ENCODE measurements at regions not wholly inside any gene's neighbourhood (a gene's known extent, or its start where the extent isn't known, plus 50 kb on each side); places are given as distances from the start of the nearest gene placed in this dataset.
"Not testable (repeated sequence)": the region's sequence is repeated elsewhere in the genome, so short reads cannot be mapped to it uniquely, and the experiment has no call there.

GRCh38 chr11:13552784-13553183 lies 57.0 kb upstream of the PTH start:
- Mint-ChIP-seq H3K27ac (no peak overlapping the region), H3K36me3 (no peaks in the 10 kb centered on the region), H3K27me3 (ENCODE audit: insufficient read depth, low read depth) (peaks cover 9% of the 10 kb centered on the region), H3K9me3 (no peaks in the 10 kb centered on the region), H3K4me3 (no peak overlapping the region), H3K4me1 (no peaks in the 10 kb centered on the region)
- Histone ChIP-seq H3K9ac (no peak overlapping the region), H3K27me3 (no peaks in the 10 kb centered on the region), H2AFZ (replicated peaks) (no peak overlapping the region), H3K27ac (no peak overlapping the region), H3K4me1 (peaks cover 6% of the 10 kb centered on the region), H3F3A (ENCODE audit: low read depth) (no peaks in the 10 kb centered on the region), H3K4me2 (no peak overlapping the region), H3K4me3 (no peak overlapping the region), H4K20me1 (ENCODE audit: low read depth) (no peaks in the 10 kb centered on the region), H3K79me2 (ENCODE audit: low read depth) (no peaks in the 10 kb centered on the region), H3K9me3 (ENCODE audit: low read depth) (no peaks in the 10 kb centered on the region), H3K36me3 (no peaks in the 10 kb centered on the region)
- TF ChIP-seq CTCF (IDR thresholded peaks at IDR 0.05) (no peak), EZH2phosphoT487 (IDR thresholded peaks at IDR 0.05) (no peak), EZH2 (IDR thresholded peaks at IDR 0.05) (no peak)
- DNase-seq (ENCODE audit: low spot score), result no peak

GRCh38 chr11:13551834-13552233 lies 56.0 kb upstream of the PTH start:
- Mint-ChIP-seq H3K27ac (no peak overlapping the region), H3K4me1 (no peaks in the 10 kb centered on the region), H3K4me3 (no peak overlapping the region), H3K36me3 (no peaks in the 10 kb centered on the region), H3K27me3 (ENCODE audit: insufficient read depth, low read depth) (peaks cover 9% of the 10 kb centered on the region), H3K9me3 (peaks cover 4% of the 10 kb centered on the region)
- no peak for DNase-seq (ENCODE audit: low spot score)
- no peak overlapping the region for H3K4me3 ChIP-seq
- H3K9me3 ChIP-seq (ENCODE audit: low read depth), result no peaks in the 10 kb centered on the region
- H2AFZ ChIP-seq (replicated peaks), result no peak overlapping the region
- no peak for TF ChIP-seq EZH2phosphoT487 (IDR thresholded peaks at IDR 0.05)
- TF ChIP-seq CTCF (IDR thresholded peaks at IDR 0.05), result no peak
- no peak for TF ChIP-seq EZH2 (IDR thresholded peaks at IDR 0.05)
- H3K27me3 ChIP-seq, result no peaks in the 10 kb centered on the region
- H3K36me3 ChIP-seq, result no peaks in the 10 kb centered on the region
- H3F3A ChIP-seq (ENCODE audit: low read depth), result no peaks in the 10 kb centered on the region
- peaks cover 6% of the 10 kb centered on the region for H3K4me1 ChIP-seq
- no peaks in the 10 kb centered on the region for H4K20me1 ChIP-seq (ENCODE audit: low read depth)
- H3K79me2 ChIP-seq (ENCODE audit: low read depth), result no peaks in the 10 kb centered on the region
- H3K4me2 ChIP-seq, result no peak overlapping the region
- no peak overlapping the region for H3K9ac ChIP-seq
- no peak overlapping the region for H3K27ac ChIP-seq

GRCh38 chr11:13550761-13551160 lies 55.0 kb upstream of the PTH start:
- Histone ChIP-seq H3K36me3 (no peaks in the 10 kb centered on the region), H3K4me3 (no peak overlapping the region), H3K4me1 (peaks cover 6% of the 10 kb centered on the region), H2AFZ (replicated peaks) (no peak overlapping the region), H3K4me2 (no peak overlapping the region), H3K9ac (no peak overlapping the region), H3K9me3 (ENCODE audit: low read depth) (no peaks in the 10 kb centered on the region), H3K79me2 (ENCODE audit: low read depth) (no peaks in the 10 kb centered on the region), H4K20me1 (ENCODE audit: low read depth) (no peaks in the 10 kb centered on the region), H3K27me3 (no peaks in the 10 kb centered on the region), H3F3A (ENCODE audit: low read depth) (no peaks in the 10 kb centered on the region), H3K27ac (no peak overlapping the region)
- Mint-ChIP-seq H3K9me3 (peaks cover 14% of the 10 kb centered on the region), H3K4me3 (no peak overlapping the region), H3K27me3 (ENCODE audit: insufficient read depth, low read depth) (peaks cover 9% of the 10 kb centered on the region), H3K27ac (no peak overlapping the region), H3K4me1 (no peaks in the 10 kb centered on the region), H3K36me3 (no peaks in the 10 kb centered on the region)
- no peak for TF ChIP-seq CTCF (IDR thresholded peaks at IDR 0.05)
- TF ChIP-seq EZH2 (IDR thresholded peaks at IDR 0.05), result no peak
- TF ChIP-seq EZH2phosphoT487 (IDR thresholded peaks at IDR 0.05), result no peak
- DNase-seq (ENCODE audit: low spot score), result no peak

- DNase-seq (ENCODE audit: low spot score); H3K4me3 Mint-ChIP-seq; H3K27me3 Mint-ChIP-seq (ENCODE audit: insufficient read depth, low read depth); H3K9me3 ChIP-seq (ENCODE audit: low read depth); H2AFZ ChIP-seq (replicated peaks); H3K4me1 Mint-ChIP-seq; H3K36me3 ChIP-seq; H3F3A ChIP-seq (ENCODE audit: low read depth); H3K27me3 ChIP-seq; H3K9ac ChIP-seq; H3K4me1 ChIP-seq; H3K27ac Mint-ChIP-seq; H3K4me2 ChIP-seq; H3K36me3 Mint-ChIP-seq; H3K79me2 ChIP-seq (ENCODE audit: low read depth); H3K4me3 ChIP-seq; H3K27ac ChIP-seq; H4K20me1 ChIP-seq (ENCODE audit: low read depth): not testable (repeated sequence)
- peaks cover 29% of the 10 kb centered on the region for H3K9me3 Mint-ChIP-seq
These were observed 50.3 kb upstream of the PTH start for GRCh38 chr11:13546092-13546491.

Data from neural progenitor cell (in vitro differentiated cells).